Left lung (tissue), 4 donors: ENCODE measurements at regions not wholly inside any gene's neighbourhood (a gene's known extent, or its start where the extent isn't known, plus 50 kb on each side); places are given as distances from the start of the nearest gene placed in this dataset.

Source experiments
- ATAC-seq: fragments of 200-7000 bp; cut with Tn5 transposase; one replicate; pipeline ENCODE4 v1.9.1; 2020; ENCODE audit warnings: moderate library complexity
- DNase-seq, 4 donors: peaks; one replicate each; pipeline ENCODE4 v3.0.0-alpha.2; 2013 to 2020
- H3K27ac ChIP-seq, 2 donors: fragments of 200-600 bp; sonication (generic) in 1 of 2; one replicate each; pipeline versions ENCODE4 v1.5.0 to v1.8.0; 2020 to 2021
- H3K27me3 ChIP-seq, 2 donors: fragments of 200-600 bp; sonication (generic) in 1 of 2; one replicate each; pipeline versions ENCODE4 v1.5.0 to v1.8.0; 2020 to 2021
- H3K36me3 ChIP-seq, 2 donors: fragments of 200-600 bp; sonication (generic) in 1 of 2; one replicate each; pipeline versions ENCODE4 v1.5.0 to v1.8.0; 2020 to 2021
- H3K4me1 ChIP-seq, 2 donors: fragments of 200-600 bp; one replicate each; pipeline ENCODE4 v1.8.0; 2021
- H3K4me3 ChIP-seq, 2 donors: fragments of 200-600 bp; sonication (generic) in 1 of 2; one replicate each; pipeline versions ENCODE4 v1.5.0 to v1.8.0; 2020 to 2021; ENCODE audit warnings: mild to moderate bottlenecking in 1 of 2
- H3K9me3 ChIP-seq, 2 donors: fragments of 200-600 bp; sonication (generic) in 1 of 2; one replicate each; pipeline versions ENCODE4 v1.5.0 to v1.8.0; 2020 to 2021
- intact Hi-C, 2 donors: fragments of 100-400 bp; cut with DNase I; formaldehyde crosslinking; loops; one replicate each; pipeline versions ENCODE4 v1.11.2 to v1.14.2; 2022
- TF ChIP-seq, protein P1 (sequence below), 2 donors: fragments of 200-600 bp; sonication (generic) in 1 of 2; IDR thresholded peaks; one replicate each; pipeline versions ENCODE4 v1.5.0 to v1.8.0; 2021; ENCODE audit warnings: antibody characterized with exemption in 2 of 2
- donor health status: DM: no; HTN: yes; CAD: no.
- donor health status: DM: no; HTN: no; CAD: no.

DNA sequence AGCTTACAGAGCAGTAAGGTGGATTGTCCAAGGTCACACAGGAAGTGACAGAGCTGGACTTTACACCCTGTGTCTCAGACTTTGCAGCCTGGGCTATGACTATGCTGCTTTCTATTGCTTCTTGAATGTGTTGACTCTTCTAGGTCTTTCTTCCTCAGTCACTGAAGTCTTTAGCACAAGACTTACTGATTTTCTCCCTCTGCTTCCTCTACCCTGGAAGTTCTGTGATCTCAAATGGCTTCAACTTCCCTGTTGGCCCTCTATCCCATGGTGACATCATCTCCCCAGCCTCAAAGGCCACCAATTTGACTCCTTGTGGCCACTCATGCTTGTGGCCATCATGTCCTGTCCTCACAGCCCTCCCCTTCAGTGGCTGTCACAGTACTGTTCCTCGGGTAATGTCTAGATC lies 181.3 kb downstream of the HS3ST3A1 start:
- Histone ChIP-seq H3K27me3 (no peaks in the 10 kb centered on the region), H3K4me1 (peaks cover 7 to 13% of the 10 kb centered on the region in 2 donors), H3K36me3 (no peaks in the 10 kb centered on the region), H3K27ac (peak overlapping the region; percentile 26 to 66), H3K4me3 (no peak overlapping the region), H3K9me3 (no peaks in the 10 kb centered on the region)
- intact Hi-C loops, result no loop called here
- DNase-seq, result no peak
- TF ChIP-seq, protein P1, sequence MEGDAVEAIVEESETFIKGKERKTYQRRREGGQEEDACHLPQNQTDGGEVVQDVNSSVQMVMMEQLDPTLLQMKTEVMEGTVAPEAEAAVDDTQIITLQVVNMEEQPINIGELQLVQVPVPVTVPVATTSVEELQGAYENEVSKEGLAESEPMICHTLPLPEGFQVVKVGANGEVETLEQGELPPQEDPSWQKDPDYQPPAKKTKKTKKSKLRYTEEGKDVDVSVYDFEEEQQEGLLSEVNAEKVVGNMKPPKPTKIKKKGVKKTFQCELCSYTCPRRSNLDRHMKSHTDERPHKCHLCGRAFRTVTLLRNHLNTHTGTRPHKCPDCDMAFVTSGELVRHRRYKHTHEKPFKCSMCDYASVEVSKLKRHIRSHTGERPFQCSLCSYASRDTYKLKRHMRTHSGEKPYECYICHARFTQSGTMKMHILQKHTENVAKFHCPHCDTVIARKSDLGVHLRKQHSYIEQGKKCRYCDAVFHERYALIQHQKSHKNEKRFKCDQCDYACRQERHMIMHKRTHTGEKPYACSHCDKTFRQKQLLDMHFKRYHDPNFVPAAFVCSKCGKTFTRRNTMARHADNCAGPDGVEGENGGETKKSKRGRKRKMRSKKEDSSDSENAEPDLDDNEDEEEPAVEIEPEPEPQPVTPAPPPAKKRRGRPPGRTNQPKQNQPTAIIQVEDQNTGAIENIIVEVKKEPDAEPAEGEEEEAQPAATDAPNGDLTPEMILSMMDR (IDR thresholded peaks at IDR 0.05), result no peak
- peak; percentile 44 for ATAC-seq

DNA sequence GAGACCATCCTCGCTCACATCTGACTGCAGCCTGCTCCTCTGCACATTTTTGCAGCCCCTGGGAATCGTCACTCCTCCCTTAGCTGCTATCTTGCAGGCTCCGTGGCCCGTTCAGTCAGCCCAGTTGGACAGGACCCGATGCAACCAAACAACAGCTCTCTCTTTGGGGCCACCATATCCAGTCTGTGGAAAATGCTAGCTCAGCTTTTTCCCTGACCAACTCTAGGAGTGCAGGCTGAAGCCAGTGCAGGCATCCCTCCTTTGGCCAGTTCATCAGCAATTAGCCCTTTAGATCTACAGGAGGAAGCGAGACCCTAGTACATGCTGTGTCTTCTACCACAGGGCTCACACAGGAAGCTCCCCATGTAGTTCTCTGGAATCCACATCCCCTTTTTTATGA lies 182.1 kb downstream of the HS3ST3A1 start:
- H3K36me3 ChIP-seq, result no peaks in the 10 kb centered on the region
- intact Hi-C loops, result no loop called here
- no peak for DNase-seq
- TF ChIP-seq, protein P1 (IDR thresholded peaks at IDR 0.05), result no peak
- no peaks in the 10 kb centered on the region for H3K9me3 ChIP-seq
- no peak for ATAC-seq
- no peak overlapping the region for H3K27ac ChIP-seq
- H3K27me3 ChIP-seq, result no peaks in the 10 kb centered on the region
- no peak overlapping the region for H3K4me3 ChIP-seq
- H3K4me1 ChIP-seq, result peaks cover 7 to 13% of the 10 kb centered on the region in 2 donors

DNA sequence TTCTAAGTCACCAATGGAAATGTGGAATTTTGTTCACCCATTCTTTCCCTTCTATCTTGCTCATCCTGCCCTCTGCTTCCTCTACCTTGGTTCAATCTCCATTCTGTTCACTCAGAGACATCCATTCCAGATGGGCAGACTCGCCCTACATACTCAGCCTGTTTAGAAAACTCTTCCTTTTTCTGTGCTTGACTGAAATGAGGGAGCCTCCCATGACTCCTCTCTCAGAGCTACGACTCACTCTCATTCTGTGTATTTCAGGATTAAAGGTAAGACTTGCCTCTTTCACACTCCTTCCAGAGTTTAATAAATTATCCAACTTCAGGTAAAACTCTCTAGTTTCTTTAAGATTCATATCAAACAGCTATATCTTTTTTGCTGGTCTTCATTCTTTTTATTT lies 182.8 kb downstream of the HS3ST3A1 start:
- no peak for DNase-seq
- intact Hi-C loops, result no loop called here
- Histone ChIP-seq H3K36me3 (no peaks in the 10 kb centered on the region), H3K4me1 (peaks cover 7 to 13% of the 10 kb centered on the region in 2 donors), H3K9me3 (no peaks in the 10 kb centered on the region), H3K4me3 (no peak overlapping the region), H3K27ac (no peak overlapping the region), H3K27me3 (no peaks in the 10 kb centered on the region)
- TF ChIP-seq, protein P1 (IDR thresholded peaks at IDR 0.05), result no peak
- no peak for ATAC-seq

DNA sequence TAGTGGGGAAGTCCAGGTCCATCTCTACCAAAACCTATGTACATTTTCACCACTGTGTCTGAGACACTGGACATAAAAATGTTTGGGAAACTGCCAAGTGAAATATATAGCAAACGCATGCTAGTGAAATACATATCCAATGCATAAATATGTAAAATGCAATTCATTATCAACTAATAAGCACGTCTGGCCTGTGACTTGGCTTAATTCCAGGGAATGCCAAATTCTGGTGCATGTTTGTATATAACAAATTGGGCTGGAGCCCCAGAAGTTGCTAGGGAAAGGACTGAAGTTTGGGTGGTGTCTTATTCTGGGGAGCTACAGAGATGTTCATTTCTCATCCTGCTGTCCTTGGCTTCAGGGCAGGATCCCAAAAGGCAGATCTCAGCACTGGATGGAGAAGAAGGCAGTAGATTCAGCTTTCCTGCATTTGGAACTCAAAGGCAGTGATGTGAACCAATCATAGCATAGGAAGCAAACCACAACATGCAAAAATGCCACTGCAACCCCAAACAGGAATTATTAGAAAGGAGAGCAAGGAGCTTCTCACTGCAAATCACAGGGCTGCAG lies 184.3 kb downstream of the HS3ST3A1 start:
- Histone ChIP-seq H3K27ac (no peak overlapping the region), H3K27me3 (no peaks in the 10 kb centered on the region), H3K9me3 (no peaks in the 10 kb centered on the region), H3K36me3 (no peaks in the 10 kb centered on the region), H3K4me1 (peaks cover 7 to 13% of the 10 kb centered on the region in 2 donors), H3K4me3 (no peak overlapping the region)
- DNase-seq (no peak), ATAC-seq (no peak)
- intact Hi-C loops, result no loop called here
- TF ChIP-seq, protein P1 (IDR thresholded peaks at IDR 0.05), result no peak

DNA sequence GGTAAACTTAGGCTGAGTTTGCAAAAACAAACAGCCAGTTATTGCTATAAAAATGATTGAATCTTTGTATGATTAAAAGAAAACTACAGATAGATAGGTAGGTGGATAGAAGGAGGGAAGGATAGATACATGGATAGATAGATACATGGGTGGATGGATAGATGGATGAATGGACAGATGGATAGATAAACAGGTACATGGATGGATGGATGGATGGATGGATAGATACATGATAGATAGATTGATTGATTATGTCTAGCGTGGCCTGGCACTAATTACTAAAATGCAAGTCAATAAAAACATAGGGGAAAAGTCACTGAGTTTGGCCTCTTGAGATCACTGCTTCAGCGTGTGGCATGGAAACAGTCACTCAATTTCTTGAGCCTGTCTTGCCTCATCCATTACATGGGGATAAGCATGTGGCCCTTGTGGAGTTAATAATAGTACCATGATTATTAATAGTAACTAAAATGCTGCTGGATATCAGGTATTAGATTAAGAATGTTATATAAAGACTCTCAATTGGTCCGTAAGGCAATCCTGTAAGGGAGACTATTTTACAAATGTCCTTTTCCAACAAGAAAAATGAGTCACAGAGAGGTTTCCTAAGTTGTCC lies 184.9 kb downstream of the HS3ST3A1 start:
- no peak for ATAC-seq
- intact Hi-C loops, result no loop called here
- Histone ChIP-seq H3K27me3 (no peaks in the 10 kb centered on the region), H3K9me3 (no peaks in the 10 kb centered on the region), H3K36me3 (no peaks in the 10 kb centered on the region), H3K4me1 (peaks cover 7 to 13% of the 10 kb centered on the region in 2 donors), H3K4me3 (no peak overlapping the region), H3K27ac (no peak overlapping the region)
- DNase-seq, result no peak
- TF ChIP-seq, protein P1 (IDR thresholded peaks at IDR 0.05), result no peak
